NCI-H2196 treated with DMSO at 0.1 percent for 48 hours (cell line): ENCODE measurements at regions not wholly inside any gene's neighbourhood (a gene's known extent, or its start where the extent isn't known, plus 50 kb on each side); places are given as distances from the start of the nearest gene placed in this dataset.
"Not testable (repeated sequence)": the region's sequence is repeated elsewhere in the genome, so short reads cannot be mapped to it uniquely, and the experiment has no call there.

Source experiments
- DNase-seq: peaks from one replicate; lab custom pipeline; 2025; ENCODE audit not compliant: unreplicated experiment; lab: John Stamatoyannopoulos, UW

DNA sequence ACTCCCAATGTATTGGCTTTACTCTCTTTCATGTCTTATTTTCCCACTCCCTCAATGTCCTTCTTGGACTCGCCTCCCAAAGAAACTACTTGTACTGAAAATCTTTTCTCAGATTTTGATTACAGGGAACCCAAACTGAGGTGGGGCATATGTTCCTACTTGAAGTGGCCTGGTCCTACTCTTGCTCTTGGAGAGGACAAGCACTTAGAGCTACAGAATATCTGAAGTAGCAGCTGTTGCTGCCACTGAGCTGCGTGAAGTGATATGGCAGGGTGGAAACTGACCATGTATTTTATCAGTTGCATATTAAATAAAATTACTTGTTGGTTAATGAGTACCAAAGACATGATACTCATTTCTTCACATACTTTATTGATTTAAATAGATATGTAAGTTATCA is 129.5 kb downstream of the TSEN15 start:
- DNase-seq, result no peak

DNA sequence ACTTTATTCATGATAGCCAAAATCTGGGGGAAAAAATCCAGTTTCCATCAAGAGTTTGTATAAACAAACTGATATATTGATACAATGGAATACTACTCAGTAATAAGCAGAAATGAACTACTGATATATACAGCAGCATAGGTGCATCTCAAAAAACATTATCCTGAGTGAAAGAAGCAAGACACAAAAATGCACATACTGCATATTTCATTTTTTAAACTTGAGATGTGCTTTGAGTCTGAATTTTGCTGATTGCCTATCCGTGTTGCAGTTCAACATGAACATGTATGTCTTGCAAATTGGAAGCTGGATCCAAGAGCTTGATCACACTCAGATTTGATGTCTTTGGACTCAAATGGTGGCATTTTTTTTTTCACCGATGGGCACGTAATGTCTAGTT is 132.4 kb downstream of the TSEN15 start:
- DNase-seq, result no peak

DNA sequence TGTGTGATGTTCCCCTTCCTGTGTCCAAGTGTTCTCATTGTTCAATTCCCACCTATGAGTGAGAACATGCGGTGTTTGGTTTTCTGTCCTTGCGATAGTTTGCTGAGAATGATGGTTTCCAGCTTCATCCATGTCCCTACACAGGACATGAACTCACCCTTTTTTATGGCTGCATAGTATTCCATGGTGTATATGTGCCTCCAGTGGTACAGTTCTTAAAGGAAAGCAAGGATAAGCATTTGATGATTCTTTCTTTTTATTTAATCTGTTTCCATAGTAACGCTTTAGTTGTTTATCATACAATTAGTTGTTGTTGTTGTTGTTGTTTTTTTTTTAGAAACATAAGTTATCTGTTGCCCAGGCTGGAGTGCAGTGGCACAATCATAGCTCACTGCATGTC is 133.1 kb downstream of the TSEN15 start:
- DNase-seq, result not testable (repeated sequence)

DNA sequence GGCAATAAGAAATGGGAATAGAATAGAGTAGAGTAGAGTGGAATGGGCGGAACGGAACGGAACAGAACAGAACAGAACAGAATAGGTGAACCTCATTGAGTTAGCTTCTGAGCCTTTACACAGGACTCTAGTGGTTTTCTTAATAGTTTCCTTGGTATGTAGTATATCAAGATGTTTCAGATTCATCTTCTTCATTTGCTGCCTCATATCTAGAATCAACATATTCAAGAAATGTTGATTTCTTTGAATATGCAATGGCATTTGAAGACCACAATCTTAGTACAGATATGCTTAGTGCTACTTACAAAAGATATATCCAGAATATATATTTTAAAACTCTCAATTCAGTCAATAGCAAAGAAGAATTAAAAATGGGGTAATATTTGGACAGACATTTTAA is 133.8 kb downstream of the TSEN15 start:
- no peak for DNase-seq

DNA sequence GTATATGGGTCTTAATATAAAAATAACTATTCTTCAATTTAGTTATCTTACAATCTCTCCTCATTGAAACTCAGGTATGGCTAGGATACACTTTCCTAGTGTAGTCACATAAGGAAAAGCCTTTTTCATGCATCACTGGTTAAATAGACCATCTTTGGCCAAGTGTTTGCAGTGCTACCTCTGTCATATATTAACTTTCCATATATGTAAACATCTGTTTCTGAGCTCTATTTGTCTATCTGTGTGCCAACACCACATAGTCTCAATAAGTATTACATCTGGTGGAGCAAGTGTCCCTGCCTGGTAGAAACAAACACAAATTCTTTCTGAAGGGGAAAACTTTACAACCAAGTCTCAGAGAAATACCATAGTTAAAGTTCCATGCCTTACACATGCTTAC is 134.6 kb downstream of the TSEN15 start:
- DNase-seq, result no peak

DNA sequence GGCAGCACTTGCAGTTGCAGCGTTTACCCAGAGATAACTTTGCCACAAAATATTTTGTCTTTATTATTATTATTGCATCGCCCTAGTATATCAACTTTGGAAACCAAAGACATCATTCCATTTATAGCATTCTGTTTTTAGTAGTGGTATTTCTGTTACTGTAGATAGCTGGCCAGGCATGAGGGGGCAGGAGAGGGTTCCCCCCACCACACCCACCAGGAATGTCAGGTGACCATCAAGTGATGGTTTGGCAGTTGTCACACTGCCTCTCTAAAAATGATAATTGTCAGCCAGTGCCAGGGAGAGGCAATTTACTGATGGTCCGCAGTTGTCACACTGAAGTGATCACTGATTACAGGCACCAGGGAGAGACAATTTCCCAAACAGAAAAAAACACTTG is 135.6 kb downstream of the TSEN15 start:
- no peak for DNase-seq

DNA sequence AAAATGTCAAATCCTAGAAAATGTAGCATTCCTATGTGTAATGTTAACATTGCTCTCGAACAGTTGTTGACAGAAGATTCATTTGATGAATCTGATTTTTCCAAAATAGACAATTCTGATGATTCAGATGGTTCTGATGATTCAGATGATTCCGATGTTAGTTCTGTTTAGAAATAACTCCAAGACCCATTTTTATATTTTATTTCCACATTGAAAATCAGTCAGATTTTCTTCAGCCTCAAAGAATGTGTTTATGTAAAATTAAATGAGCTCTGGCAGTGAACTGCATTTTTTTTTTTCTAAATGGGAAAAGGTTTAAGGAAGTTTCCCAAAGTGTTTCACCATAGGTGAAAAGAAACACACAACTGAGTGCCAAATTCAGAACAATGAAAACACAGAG is 136.5 kb downstream of the TSEN15 start:
- no peak for DNase-seq

DNA sequence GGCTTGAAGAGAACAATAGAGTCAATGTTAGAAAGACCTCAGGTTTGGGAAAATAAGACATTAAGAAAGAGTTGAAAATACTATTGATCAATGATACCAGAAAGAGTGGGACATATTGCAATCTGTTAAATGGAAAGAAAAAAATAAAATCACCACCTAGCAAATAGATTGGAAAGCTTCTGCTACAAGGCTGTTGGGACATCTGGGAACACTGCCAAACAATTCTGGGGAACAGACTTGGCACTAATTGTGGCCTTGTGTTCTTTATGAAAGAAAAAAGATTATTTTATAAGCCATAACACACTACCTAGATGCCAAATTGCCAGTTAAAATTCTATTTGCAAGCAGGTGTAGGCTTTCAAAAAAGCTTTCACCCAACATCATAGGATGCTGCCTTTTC is 137.8 kb downstream of the TSEN15 start:
- no peak for DNase-seq

DNA sequence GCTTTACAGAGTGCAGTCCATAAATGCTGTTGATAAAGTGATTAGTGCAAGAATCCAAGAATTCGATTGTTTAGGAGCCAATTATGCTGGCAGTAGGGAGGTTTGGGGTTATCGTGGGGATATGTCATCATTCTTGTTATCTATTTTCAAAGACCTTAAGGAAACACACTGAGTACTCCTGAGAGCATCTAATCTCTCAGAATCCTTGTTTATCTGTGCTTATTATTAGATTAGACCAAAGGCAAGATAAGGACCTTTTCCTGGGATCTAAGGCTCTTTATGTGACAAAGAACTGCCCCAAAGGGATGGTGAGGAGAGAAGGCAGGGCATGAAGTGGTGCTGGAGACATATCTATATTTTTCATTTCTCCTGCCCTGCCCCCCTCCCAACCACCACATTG is 139.1 kb downstream of the TSEN15 start:
- no peak for DNase-seq

DNA sequence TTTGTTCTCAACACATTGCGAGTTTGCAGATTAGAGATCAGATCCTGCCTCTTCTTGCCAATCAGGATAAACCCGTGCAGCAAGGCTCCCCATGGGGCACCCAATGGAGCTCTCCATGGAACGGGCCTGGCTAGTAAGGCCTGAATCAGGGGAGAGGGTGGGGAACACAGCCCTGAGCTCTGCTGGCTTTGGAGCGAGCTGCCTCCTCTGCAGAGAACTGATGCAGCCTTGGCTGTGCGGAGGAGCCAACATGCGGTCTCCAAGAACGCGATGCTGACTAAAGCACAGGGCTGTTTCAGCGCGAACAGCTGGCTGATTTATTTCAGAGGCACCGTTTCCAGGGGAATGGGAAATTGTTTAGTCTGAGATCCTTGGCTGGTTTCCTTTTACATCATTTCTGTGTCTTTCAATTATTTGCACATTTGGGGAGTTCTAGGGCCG is 139.7 kb downstream of the TSEN15 start:
- DNase-seq, result no peak

DNA sequence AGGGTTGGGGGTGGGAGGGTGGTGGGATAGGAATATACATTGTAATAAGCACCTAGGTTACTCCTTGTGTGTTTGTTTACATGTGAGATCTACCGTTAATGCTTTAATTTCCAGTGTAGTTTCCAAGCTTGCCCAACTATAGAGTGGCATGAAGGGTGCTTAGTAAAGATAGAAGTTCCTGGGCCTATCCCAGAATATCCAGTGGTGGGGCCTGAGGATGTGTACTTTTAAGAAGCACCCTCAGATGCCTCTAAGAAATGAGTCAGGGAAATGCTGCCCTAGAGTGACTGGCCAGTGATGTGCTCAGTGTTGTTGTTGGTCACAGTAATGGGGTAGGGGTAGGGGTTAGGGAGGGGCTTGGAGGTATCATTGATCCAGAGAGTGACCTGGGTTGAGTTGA is 141.3 kb downstream of the TSEN15 start:
- DNase-seq, result no peak

DNA sequence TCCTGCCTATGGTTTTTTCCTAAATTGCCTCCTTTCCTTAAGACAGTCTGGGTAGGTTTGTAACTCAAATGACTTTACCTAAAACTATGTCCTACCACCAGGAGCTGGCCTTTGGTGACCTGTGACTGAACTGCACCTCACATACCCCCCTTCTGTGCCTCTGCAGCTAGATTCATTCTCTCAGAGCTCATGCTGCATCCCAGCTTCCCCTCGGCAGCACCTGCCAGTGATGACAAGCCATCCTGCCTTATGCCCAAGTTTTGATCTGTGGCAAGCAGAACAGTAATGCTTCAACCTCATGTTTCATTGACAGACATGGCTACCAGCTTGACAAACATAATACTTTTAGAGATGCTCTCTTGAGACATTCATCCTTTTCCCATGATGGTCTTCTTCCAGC is 141.9 kb downstream of the TSEN15 start:
- no peak for DNase-seq

DNA sequence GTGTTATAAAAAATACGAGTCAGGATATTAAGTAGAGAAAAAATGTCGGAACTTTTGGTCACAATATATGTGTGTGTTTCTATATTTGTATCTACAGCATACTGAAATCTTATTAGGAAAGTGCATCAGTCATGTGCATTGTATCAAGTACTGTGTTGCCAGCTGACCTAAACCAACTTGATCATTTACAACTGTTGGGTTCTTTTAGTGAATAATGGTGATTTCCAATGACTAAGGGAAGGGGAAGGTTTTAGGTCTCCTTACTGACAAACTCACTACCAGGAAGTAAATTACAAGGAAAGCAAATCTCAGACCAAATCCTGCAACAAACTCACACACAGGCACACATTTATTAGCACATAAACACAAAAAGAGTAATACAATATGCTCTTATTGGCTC is 142.7 kb downstream of the TSEN15 start:
- DNase-seq, result no peak

DNA sequence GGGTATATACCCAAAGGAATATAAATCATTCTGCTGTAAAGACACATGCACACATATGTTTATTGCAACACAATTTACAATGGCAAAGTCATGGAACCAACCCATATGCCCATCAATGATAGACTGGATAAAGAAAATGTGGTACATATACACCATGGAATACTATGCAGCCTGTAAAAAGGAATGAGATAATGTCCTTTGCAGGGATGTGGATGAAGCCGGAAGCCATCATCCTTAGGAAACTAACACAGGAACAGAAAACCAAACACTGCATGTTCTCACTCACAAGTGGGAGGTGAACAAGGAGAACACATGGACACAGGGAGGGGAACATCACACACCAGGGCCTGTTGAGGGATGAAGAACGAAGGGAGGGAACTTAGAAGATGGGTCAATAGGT is 144.2 kb downstream of the TSEN15 start:
- DNase-seq, result not testable (repeated sequence)

DNA sequence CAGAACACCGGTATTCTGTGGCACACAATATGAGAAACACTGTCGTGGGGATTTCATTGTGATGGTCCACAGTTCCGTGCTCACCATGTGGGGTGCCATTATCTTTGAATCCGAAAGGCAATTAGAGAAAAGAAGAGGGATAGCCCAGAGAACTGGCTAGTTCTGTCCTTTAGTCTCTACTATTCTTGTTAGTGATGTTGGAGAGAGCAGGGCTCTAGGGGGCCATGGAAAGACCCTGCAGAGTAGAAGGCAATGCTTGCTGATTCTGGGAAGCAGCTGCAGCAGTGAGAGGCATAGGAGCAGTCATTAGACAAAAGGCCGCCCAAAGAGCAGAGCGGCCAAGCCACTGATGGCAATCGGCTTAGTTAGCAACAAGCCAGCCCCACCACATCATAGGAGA is 146.3 kb downstream of the TSEN15 start:
- no peak for DNase-seq

DNA sequence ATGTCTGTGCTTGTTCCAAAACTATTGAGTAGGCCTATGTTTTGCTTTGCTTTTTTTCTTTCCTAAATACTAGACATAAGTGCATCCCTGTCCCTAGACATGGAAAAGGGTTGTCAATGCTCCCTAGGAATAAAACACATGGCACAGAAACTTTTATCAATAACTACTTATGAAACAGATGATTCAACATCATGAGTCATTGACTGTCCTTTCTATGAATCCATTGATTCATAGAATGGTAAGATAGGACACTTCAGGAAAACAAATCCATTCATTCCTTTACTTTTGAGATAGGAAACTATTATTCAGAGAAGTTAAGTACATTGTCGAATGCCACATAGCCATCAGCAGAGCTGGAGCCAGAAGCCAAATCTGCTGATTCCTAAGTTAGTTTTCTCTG is 147.5 kb downstream of the TSEN15 start:
- DNase-seq, result no peak

DNA sequence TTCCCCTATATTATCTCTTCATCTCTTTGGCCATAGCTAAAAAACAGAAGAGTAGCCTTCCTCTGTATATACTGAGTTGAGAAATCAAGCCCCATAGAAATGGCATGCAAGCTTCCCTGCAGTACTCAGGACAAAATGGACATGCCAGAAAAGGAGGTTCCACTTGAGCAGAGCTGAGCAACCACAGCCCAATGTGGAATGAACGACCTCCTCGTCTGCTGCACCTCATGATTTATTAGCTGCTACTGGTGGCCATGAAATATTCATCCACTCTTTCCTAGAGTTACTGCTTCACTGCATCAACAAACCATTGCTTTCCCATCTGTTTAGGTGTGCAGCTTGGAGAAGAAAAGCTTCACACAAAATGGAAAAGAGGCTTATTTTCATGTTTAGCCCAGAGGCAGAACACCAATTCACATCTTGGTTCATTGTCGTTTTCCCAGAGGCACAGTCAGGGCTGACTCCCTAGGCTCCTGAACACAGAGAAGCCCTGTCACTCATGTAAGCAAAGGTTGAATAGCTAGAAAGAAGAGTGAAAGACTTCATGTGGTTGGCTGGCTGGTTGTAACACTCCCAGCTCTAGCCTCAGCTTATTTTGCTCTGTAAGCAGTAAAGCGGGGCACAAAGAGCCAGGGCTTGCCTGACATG is 148.0 kb downstream of the TSEN15 start:
- no peak for DNase-seq

DNA sequence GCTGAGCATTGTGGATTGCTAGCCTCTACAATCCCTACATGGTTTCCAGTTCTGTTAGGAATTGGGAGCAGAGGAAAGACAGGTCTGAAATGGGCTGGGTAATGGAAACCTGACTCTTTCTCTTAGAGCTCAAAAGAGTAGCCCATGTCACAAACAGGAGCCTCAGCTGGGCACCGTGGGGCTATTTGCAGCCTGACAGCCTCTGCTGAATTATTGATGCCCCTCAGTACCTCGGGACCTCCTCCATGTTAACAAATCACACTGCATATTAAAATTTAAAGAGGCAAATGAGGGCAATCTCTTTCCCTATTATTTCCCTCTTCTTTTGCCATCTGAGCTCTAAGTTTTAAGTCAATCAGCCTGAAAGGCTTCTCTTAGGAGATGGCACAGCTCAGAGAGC is 157.1 kb downstream of the TSEN15 start:
- no peak for DNase-seq

DNA sequence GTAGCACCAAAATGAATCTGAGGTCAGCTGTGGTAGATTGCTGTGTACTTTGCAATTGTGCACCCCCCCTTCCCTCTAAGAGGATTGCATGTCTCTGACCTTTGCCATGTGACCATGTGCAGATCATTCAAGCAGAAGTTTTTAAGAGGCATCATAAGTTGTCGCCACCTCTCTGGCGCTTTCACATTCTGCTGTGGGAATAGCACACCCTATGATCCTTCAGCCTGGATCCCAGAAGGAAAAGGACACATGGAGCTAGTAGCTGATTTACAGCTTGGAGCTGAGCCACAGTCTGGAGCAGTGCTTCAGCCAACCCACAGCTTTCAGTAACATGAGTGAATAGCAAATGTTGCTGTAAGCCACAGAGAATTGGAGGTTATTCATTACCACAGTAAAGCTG is 158.5 kb downstream of the TSEN15 start:
- DNase-seq, result no peak

DNA sequence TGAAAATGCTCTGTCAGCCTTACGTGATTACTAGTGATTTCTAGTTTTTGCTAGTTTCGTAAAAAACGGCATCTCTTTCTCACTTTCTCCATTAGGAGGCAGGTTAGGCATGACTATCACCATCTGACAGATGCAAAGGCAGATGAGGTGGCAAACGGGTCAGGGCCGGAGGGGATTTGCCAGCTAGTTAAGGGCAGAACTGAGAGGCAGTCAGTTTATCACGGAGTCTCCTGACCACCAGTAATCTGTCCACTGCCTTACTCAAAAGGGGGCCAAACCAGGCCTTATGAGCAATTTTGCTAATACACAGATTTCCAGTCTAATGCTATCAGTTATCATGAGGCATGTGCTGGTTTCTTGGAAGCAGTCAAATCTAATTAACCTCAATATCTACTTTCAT is 159.3 kb downstream of the TSEN15 start:
- DNase-seq, result no peak

DNA sequence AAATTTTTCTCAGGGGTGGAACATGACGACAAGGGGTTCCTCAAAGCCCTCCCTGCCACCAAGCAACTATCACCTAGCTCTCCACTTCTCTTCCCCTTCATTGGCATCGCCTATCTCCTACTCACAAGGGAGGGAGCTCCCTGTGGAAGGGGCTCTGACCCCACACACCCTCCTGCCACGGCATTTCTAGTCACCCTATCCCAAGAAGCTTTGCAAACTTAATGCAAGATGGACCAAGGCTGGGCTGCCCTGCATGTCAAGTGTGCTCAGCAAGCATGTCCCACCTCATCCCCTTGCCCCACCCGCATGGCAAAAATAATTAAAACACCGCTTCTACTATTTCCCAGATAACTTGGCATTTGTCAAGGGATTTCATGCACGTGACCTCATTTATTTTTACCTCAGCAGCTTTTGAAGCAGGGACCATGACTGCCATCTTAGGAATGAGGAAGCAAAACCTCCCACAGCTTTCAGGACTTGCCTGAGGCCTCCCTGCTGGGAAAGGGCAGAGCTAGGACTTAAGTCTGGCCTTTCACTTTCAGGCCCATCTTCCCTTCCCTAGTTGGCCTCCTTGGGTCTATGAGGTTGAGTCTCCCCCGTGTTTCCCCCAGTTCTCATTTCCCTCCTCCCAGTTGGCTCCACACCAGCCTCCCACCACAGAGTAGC is 161.3 kb downstream of the TSEN15 start:
- DNase-seq, result no peak

DNA sequence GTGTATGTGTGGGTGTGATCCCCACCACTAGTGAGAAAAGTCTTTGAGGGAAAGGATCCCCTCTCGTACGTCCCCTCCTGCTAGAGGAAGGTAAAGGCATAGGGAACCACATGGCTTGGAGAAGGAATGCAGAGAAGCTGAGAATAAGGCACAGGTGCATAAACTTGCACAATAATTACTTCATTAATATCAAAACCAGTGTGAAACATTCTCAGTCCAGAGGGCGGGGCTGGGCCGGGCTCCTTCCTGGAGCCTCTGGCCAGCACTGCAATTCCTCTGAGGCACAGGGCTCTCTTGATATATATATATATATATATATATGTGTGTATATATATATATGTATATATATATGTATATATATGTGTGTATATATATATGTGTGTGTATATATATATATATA is 162.6 kb downstream of the TSEN15 start:
- DNase-seq, result no peak

DNA sequence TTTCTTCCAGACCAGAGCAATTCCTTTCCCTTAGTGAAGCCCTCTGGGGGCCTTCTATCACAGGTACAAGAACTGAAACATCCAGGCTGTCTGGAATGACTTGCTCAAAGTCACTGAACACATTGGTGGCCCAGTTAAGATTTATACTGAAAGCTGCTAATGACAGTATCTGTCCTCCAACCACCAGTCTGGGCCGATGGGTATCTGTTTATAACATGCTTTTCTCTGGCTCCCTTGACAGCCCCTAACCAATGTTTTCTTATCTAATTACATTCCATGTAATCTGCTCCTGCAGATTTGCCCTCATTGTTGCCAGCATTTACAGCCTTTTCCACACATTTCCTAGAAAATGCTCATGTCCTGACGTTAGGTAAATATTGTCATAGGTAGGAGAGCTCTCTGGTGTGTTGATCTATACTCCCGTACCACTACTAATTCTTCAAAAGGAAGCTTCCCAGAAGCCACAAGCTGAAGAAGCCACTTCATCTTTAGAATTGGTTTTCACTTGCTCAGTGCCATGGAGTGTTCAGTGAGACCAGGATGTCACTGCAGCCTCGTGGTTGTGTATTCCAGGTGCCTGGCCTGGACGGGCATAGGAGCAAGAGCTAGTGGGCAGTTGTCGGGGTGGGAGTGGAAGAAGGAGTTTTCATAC is 163.9 kb downstream of the TSEN15 start:
- no peak for DNase-seq
